ENCODE measurements at regions not wholly inside any gene's neighbourhood (a gene's known extent, or its start where the extent isn't known, plus 50 kb on each side); places are given as distances from the start of the nearest gene placed in this dataset.

GRCh38 chr9:117907420-117907819 is 203.2 kb downstream of the TLR4 start:
- TF ChIP-seq CTCF (IDR thresholded peaks at IDR 0.05) (no peak), POLR2A (IDR thresholded peaks at IDR 0.05) (no peak)
